Effector CD4-positive, alpha-beta T cell (primary cell): ENCODE measurements at regions not wholly inside any gene's neighbourhood (a gene's known extent, or its start where the extent isn't known, plus 50 kb on each side); places are given as distances from the start of the nearest gene placed in this dataset.
"Not testable (repeated sequence)": the region's sequence is repeated elsewhere in the genome, so short reads cannot be mapped to it uniquely, and the experiment has no call there.

Experiments used
- DNase-seq: peaks from one replicate; pipeline ENCODE4 v3.0.0-alpha.2; 2020

GRCh38 chr12:88736031-88736430 is 155.8 kb upstream of the KITLG start:
- no peak for DNase-seq

- no peak for DNase-seq
Observed at GRCh38 chr12:88733008-88733407, 152.7 kb upstream of the KITLG start.

- DNase-seq: no peak
Observed at GRCh38 chr12:88729196-88729595, 148.9 kb upstream of the KITLG start.

DNA sequence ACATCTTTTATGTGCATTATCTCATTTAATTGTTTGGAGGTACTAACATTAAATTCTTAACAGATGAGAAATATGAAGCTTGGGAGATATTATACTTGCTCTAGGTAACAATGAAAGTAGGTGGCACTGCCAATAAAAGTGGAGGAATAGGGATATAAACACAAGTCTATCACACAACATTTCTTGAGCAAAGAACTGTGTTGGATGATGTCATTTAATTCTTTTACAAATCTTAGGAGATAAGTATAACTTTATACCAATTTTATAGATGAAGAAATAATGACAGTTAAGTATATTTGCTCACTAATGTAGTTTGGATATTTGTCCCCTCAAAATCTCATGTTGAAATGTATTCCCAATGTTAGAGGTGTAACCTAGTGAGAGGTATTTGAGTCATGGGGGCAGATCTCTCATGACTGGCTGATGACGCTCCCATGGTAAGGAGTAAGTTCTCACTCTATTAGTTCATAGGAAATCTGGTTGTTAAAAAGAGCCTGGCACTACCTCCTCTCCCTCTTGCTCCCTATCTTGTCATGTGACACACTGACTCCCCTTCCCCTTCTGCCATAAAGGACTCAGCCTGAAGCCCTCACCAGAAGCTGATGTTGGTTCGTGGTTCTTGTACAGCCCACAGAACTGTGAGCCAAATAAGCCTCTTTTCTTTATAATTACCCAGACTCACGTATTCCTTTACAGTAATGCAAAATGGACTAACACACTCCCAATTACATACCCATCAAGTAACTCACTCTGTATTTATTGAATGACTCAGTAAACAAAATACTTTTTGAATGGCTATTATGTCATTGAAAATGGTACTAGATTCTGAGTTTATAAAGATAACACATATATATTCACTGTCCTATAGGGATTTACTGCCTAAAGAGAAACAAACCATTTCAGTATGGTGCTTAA is 146.8 kb upstream of the KITLG start:
- DNase-seq: no peak

DNA sequence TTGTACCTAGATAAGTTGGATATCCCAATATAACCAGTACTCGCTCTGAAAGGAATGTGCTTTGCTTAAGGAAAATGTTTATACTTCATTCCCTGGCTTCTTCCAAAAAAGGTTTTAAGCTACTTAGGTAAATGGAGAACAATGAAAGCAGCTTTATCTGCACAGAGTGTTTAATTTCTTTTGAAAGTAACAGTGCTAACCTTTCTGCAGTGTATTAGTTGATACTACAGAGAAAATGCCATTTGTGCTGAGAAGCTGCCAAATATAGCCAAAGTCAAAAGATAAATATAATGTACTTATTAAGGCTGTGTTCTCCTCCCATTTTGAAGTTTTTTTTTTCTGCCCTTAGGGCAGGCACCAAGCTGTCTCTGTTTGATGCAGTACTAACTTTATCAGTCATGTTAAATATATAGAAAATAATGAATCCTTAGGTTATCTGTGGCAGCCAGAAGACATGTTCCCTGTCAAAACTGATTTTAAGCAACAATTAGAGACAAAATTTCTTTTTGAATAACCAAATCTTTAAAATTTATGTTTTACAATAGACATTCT is 145.4 kb upstream of the KITLG start:
- no peak for DNase-seq

DNA sequence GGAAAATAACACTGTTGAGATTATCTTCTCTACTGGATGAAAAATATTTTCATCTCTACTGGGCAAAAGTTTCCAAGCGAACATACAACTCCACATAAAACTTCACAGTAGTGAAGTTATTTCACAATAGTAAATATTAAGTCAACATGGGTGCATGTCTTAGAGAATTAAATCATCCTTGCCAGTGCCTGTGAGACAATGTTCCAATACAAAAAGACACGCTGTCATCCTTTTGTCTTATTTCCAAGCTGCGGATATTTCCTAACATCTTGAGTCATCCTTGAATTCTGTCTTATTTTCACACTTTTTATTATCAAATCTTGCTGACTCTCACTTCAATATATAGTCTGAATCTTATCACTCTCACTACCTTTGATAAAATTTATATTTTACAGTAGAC is 142.9 kb upstream of the KITLG start:
- no peak for DNase-seq

GRCh38 chr12:88720785-88721650 is 140.7 kb upstream of the KITLG start:
- DNase-seq: no peak

DNA sequence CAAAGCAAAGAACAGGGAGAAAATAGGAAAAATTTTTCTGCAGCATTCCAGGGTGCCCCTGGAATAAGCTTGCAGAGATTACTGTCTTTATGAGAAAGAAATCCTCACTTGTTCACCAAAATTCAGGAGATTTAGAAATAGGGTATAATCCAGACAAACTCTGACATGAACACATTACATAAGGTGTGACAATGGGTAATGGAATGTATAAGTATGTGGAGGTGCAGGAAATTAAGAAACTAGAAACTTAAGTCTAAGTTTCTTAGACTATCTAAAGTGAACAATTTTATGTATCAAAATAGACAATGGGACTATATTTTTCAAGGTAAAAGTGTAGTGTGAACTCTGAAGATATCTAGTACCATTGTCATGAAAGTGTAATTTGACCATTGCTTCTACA is 140.0 kb upstream of the KITLG start:
- DNase-seq: no peak

- no peak for DNase-seq
Observed at GRCh38 chr12:88717188-88717587, 136.9 kb upstream of the KITLG start.

GRCh38 chr12:88716240-88716639 is 136.0 kb upstream of the KITLG start:
- DNase-seq: no peak

- DNase-seq: no peak
Observed at GRCh38 chr12:88715673-88716072, 135.4 kb upstream of the KITLG start.

GRCh38 chr12:88714263-88714882 is 134.1 kb upstream of the KITLG start:
- DNase-seq: not testable (repeated sequence)

DNA sequence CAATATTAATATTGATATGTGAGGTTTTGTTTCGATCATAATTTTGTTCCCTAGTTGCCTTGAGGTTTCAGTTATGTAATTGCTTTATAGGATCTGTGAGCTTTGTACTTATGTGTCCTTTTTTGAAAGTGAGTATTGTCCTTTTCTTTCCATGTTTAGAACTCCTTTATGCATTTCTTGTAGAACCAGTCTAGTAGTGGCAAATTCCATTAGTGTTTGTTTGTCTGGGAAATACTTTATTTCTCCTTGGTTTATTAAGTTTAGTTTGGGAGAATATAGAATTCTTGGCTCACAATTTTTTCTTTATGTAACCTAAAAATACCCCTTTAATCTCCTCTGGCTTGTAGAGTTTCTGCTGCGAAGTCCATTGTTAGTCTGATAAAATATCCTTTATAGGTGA is 127.5 kb upstream of the KITLG start:
- no peak for DNase-seq

DNA sequence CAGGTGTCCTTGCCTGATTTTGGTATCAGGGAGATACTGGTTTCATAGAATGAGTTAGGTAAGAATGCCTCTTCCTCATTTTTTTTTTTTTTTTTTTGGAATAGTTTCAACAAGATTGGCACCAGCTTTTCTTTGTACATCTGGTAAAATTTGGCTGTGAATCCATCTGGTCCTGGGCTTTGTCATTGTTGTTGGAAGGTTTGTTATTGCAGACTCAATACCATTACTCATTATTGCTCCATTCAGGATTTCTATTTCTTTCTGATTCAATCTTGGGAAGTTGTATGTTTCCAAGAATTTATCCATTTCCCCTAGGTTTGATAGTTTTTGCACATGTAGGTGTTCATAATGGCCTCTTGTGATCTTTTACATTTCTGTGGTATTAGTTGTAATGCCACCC is 126.0 kb upstream of the KITLG start:
- DNase-seq: no peak

DNA sequence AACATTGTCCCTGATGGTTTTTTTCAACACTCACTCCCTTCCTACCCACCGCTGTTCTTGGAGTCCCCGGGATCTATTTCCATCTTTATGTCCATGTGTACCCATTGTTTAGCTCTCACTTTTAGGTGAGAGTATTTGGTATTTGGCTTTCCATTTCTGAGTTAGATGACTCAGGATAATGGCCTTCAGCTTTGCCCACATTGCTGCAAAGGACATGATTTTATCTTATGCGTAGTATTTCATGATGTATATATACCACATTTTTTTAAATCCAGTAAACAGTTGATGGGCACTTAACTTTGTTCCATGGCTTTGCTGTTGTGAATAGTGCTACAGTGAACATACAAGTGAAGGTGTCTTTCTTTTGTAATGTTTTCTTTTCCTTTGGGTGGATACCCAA is 123.5 kb upstream of the KITLG start:
- DNase-seq: no peak

DNA sequence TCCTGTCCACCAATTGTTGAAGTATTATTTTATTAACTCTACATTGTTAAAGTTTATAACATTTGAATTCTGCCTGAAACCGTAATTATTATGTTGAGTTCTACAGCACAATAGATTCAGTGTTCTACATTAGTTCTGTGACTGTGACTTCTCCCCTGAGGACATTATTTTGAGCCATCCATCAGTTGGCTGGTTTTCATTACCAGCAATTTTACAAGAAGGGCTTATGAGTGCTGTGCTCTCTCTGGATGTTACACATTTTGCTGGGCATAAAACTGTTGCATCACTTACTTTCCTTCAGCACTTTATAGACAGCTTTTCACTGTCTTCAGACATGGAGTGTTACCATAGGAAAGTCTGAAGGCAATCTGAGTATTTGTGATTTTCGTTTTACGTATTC is 118.2 kb upstream of the KITLG start:
- no peak for DNase-seq

GRCh38 chr12:88693837-88694445 is 113.7 kb upstream of the KITLG start:
- DNase-seq: no peak

- no peak for DNase-seq
Observed at GRCh38 chr12:88691811-88692210, 111.5 kb upstream of the KITLG start.

DNA sequence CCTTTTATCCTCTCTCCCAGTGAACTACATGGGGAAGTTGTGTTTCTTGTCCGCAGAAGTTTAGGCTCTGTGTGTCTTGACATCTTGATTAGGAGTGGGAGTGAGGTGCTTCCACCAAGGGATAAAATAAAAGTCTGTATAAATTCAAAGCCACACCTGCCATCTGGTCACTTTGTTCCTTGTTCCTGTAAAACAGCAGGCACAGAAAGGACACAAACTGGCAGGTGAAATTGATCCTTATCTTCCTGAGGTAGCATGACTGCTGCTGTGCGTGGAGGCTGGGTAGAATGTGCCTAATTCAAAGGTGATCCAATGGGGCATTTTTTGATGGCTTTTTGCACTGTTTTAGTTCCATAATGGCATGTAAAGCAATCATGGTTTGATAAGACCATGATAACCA is 104.3 kb upstream of the KITLG start:
- no peak for DNase-seq

DNA sequence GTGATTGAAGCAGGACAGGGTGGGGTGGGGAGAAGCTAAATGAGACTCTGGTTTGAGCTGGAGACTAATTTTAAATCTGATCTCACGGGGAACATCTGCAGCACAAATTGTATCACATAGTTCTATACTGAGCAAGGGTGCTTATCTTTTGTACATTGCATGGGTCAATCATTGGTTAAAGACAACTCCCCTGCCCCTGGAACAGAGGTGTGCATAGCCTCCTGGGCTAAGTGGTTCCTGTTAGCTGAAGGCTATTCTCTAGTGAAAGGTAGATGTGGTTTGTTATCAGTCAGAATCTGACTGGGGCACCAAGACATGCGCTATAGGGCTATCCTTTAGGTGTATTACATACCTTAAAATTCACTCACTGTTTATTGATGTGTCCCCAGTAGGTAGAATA is 103.9 kb upstream of the KITLG start:
- no peak for DNase-seq

- no peak for DNase-seq
Observed at GRCh38 chr12:88683628-88684027, 103.4 kb upstream of the KITLG start.

- DNase-seq: no peak
Observed at GRCh38 chr12:88681271-88681670, 101.0 kb upstream of the KITLG start.

GRCh38 chr12:88677464-88677863 is 97.2 kb upstream of the KITLG start:
- DNase-seq: no peak
